Adrenal gland (tissue), 9 donors: ENCODE measurements at regions not wholly inside any gene's neighbourhood (a gene's known extent, or its start where the extent isn't known, plus 50 kb on each side); places are given as distances from the start of the nearest gene placed in this dataset.

ENCODE experiments used
- DNase-seq, 7 donors: peaks; one replicate each; pipeline ENCODE4 v3.0.0-alpha.2; 2019 to 2020
- H3K27ac ChIP-seq, 5 donors: fragments of 200-600 bp; sonication (generic) in 4 of 5; 1 replicate in 3 of 5; 2 replicates in 2 of 5; pipeline versions ENCODE4 v1.5.1 to v1.8.0; 2016 to 2020; ENCODE audit warnings: mild to moderate bottlenecking in 1 of 5
- H3K27me3 ChIP-seq: fragments of 200-600 bp; 2 replicates; pipeline ENCODE4 v1.8.0; 2021
- H3K36me3 ChIP-seq, 2 donors: fragments of 200-600 bp; replicated peaks in 1 of 2; 1 replicate in 1 of 2; 2 replicates in 1 of 2; pipeline versions ENCODE4 v1.5.1 to v1.8.0; 2018 to 2022
- H3K4me1 ChIP-seq, 2 donors: fragments of 200-600 bp; replicated peaks in 1 of 2; 1 replicate in 1 of 2; 2 replicates in 1 of 2; pipeline versions ENCODE4 v1.5.1 to v1.8.0; 2018 to 2021
- H3K4me3 ChIP-seq, 4 donors: fragments of 200-600 bp; sonication (generic) in 3 of 4; one replicate each; pipeline ENCODE4 v1.5.1; 2016 to 2018
- H3K9me3 ChIP-seq, 3 donors: fragments of 200-600 bp; sonication (generic) in 1 of 3; replicated peaks in 1 of 3; 1 replicate in 2 of 3; 2 replicates in 1 of 3; pipeline versions ENCODE4 v1.5.1 to v1.8.0; 2016 to 2021
- CTCF ChIP-seq, 6 experiments: fragments of 450-650 bp in 4 of 6; fragments of 200-600 bp in 2 of 6; sonication (generic) in 1 of 6; IDR thresholded peaks; 1 replicate in 5 of 6; 2 replicates in 1 of 6; pipeline versions ENCODE4 v1.5.1 to v1.8.0; 2016 to 2021; ENCODE audit warnings: antibody characterized with exemption in 6 of 6, mild to moderate bottlenecking in 2 of 6, moderate library complexity in 1 of 6
- POLR2A ChIP-seq, 2 donors: fragments of 450-650 bp; IDR thresholded peaks; one replicate each; pipeline ENCODE4 v1.6.1; 2017; ENCODE audit warnings: antibody characterized with exemption in 2 of 2, mild to moderate bottlenecking in 2 of 2, moderate library complexity in 1 of 2
- WGBS, 4 donors: extraction: QIAGEN DNeasy Blood & Tissue Kit in 2 of 4; methylation state at CpG; one replicate each; pipeline versions ENCODE4 v1.1.5 to v1.1.7; 2013 to 2017; 5-methylcytosine and 5-hydroxymethylcytosine counted together
- intact Hi-C, 2 donors: fragments of 100-400 bp; cut with DNase I; formaldehyde crosslinking; loops; one replicate each; pipeline versions ENCODE4 v1.14.1 to v1.15.0; 2022 to 2023
- donor health status: healthy with polysubstance abuse.
- donor health status: Bipolar disorder and iron deficiency.
- donor health status: DM: yes; HTN: yes; CAD: no.
- donor health status: DM: no; HTN: no; CAD: no.
- donor health status: DM: no; HTN: no; CAD: no.

DNA sequence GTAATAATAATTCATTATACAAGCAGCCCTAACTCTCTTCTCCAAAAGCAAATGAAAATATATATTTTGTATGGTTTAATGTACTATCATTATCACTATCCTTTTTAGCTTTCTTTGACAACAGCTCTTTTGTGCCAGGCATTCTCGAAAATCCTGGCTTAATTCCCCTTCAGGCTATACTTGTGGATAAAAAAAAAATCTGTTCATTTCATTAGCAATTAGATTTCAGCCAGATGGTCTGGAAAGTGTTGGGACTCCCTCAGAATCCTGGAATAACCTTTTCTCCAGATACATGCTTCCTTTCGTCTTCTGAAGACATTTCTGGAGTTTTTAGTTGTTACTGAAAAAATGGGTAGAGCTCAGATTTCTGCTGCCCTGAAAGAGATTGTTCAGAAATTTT lies 83.4 kb upstream of the PLPPR4 start:
- Histone ChIP-seq H3K4me1 (peaks cover 0 to 8% of the 10 kb centered on the region in 2 donors), H3K27me3 (no peaks in the 10 kb centered on the region), H3K27ac (peak overlapping the region in 1 of 5 donors; percentile 39), H3K36me3 (no peaks in the 10 kb centered on the region), H3K9me3 (no peaks in the 10 kb centered on the region), H3K4me3 (no peak overlapping the region)
- DNase-seq: no peak
- 67 to 83% (median 80%) methylated on average over 2 of the region's 2 CpGs for WGBS, 4 donors
- intact Hi-C loops: loop anchor here (5.0 to 10.0 kb wide), 2 partner anchors 301 to 504 kb away; no protein-coding TSS in a partner anchor
- TF ChIP-seq CTCF (IDR thresholded peaks at IDR 0.05): no peak
- TF ChIP-seq POLR2A (IDR thresholded peaks at IDR 0.05): no peak

DNA sequence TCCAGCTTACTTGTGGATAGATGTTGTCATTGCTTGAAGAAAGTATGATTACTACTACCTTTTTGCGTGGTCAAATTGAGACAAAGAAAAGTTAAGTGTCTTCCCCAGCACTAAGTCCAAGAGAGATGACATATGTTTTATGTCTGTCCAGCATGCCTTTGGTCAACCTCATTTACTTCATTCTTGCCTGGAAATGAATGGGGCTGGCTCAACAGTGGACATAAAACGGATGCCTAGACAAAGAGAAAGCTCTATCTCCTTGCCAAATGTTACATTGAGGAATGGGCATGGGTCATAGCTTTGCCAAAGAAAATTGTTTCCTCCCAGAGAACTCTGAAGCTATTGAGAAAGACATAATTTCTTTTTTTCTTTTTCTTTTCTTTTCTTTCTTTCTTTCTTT lies 82.4 kb upstream of the PLPPR4 start:
- Histone ChIP-seq H3K4me3 (no peak overlapping the region), H3K4me1 (peaks cover 0 to 8% of the 10 kb centered on the region in 2 donors), H3K27ac (no peak overlapping the region), H3K27me3 (no peaks in the 10 kb centered on the region), H3K9me3 (no peaks in the 10 kb centered on the region), H3K36me3 (no peaks in the 10 kb centered on the region)
- no peak for TF ChIP-seq CTCF (IDR thresholded peaks at IDR 0.05)
- TF ChIP-seq POLR2A (IDR thresholded peaks at IDR 0.05): no peak
- intact Hi-C loops: loop anchor here (5.0 to 10.0 kb wide), 2 partner anchors 300 to 503 kb away; no protein-coding TSS in a partner anchor
- DNase-seq: no peak
- 84 to 87% (median 85%) methylated on average over 2 of the region's 2 CpGs for WGBS, 4 donors

- Histone ChIP-seq H3K9me3 (no peaks in the 10 kb centered on the region), H3K27ac (no peak overlapping the region), H3K4me3 (no peak overlapping the region), H3K4me1 (peaks cover 0 to 8% of the 10 kb centered on the region in 2 donors), H3K27me3 (no peaks in the 10 kb centered on the region), H3K36me3 (no peaks in the 10 kb centered on the region)
- no peak for DNase-seq
- TF ChIP-seq POLR2A (IDR thresholded peaks at IDR 0.05) (no peak), CTCF (IDR thresholded peaks at IDR 0.05) (no peak)
- intact Hi-C loops: loop anchor here in 1 of 2 donors (10.0 kb wide), 1 partner anchor 500 kb away; no protein-coding TSS in a partner anchor
- 78 to 89% (median 84%) methylated on average over 3 of the region's 3 CpGs for WGBS, 4 donors
These were observed 79.1 kb upstream of the PLPPR4 start for GRCh38 chr1:99185196-99185595.

- Histone ChIP-seq H3K9me3 (no peaks in the 10 kb centered on the region), H3K27me3 (no peaks in the 10 kb centered on the region), H3K27ac (no peak overlapping the region), H3K4me3 (no peak overlapping the region), H3K36me3 (no peaks in the 10 kb centered on the region), H3K4me1 (no peaks in the 10 kb centered on the region)
- DNase-seq: no peak
- WGBS, 4 donors: 82 to 91% (median 88%) methylated on average over 2 of the region's 2 CpGs
- intact Hi-C loops: no loop called here
- no peak for TF ChIP-seq POLR2A (IDR thresholded peaks at IDR 0.05)
- TF ChIP-seq CTCF (IDR thresholded peaks at IDR 0.05): no peak
These were observed 70.9 kb upstream of the PLPPR4 start for GRCh38 chr1:99193431-99193830.
